GM18951 (cell line): ENCODE measurements at regions not wholly inside any gene's neighbourhood (a gene's known extent, or its start where the extent isn't known, plus 50 kb on each side); places are given as distances from the start of the nearest gene placed in this dataset.

Experiments used
- POLR2A ChIP-seq: IDR thresholded peaks from 4 replicates; pipeline ENCODE4 v1.6.1; 2011; ENCODE audit warnings: mild to moderate bottlenecking; ENCODE audit not compliant: insufficient read length, insufficient read depth; ENCODE audit errors: extremely low read depth
- in situ Hi-C: fragments of 300-500 bp; cut with MboI; formaldehyde crosslinking; loops from one replicate; pipeline ENCODE4 v1.12.0; 2022; ENCODE audit warnings: low sequenced_read_pairs, mixed read lengths, inconsistent platforms; ENCODE audit not compliant: unreplicated experiment

- in situ Hi-C loops: no loop called here
- no peak for TF ChIP-seq POLR2A
These were observed 210.9 kb upstream of the OSR1 start for GRCh38 chr2:19569300-19569791.

GRCh38 chr2:19568809-19569208 lies 210.4 kb upstream of the OSR1 start:
- in situ Hi-C loops: no loop called here
- TF ChIP-seq POLR2A: no peak

- TF ChIP-seq POLR2A: no peak
- in situ Hi-C loops: no loop called here
These were observed 202.4 kb upstream of the OSR1 start for GRCh38 chr2:19560785-19561184.

GRCh38 chr2:19559596-19560240 lies 201.3 kb upstream of the OSR1 start:
- in situ Hi-C loops: no loop called here
- TF ChIP-seq POLR2A: no peak

GRCh38 chr2:19556648-19557047 lies 198.2 kb upstream of the OSR1 start:
- in situ Hi-C loops: no loop called here
- TF ChIP-seq POLR2A: no peak

- no peak for TF ChIP-seq POLR2A
- in situ Hi-C loops: no loop called here
These were observed 196.1 kb upstream of the OSR1 start for GRCh38 chr2:19554520-19554919.

GRCh38 chr2:19552270-19552669 lies 193.8 kb upstream of the OSR1 start:
- TF ChIP-seq POLR2A: no peak
- in situ Hi-C loops: no loop called here

GRCh38 chr2:19550750-19551149 lies 192.3 kb upstream of the OSR1 start:
- in situ Hi-C loops: no loop called here
- TF ChIP-seq POLR2A: no peak

GRCh38 chr2:19549821-19550220 lies 191.4 kb upstream of the OSR1 start:
- in situ Hi-C loops: no loop called here
- no peak for TF ChIP-seq POLR2A

GRCh38 chr2:19548116-19548515 lies 189.7 kb upstream of the OSR1 start:
- TF ChIP-seq POLR2A: no peak
- in situ Hi-C loops: no loop called here

- TF ChIP-seq POLR2A: no peak
- in situ Hi-C loops: no loop called here
These were observed 188.9 kb upstream of the OSR1 start for GRCh38 chr2:19547321-19547720.

- in situ Hi-C loops: no loop called here
- TF ChIP-seq POLR2A: no peak
These were observed 187.1 kb upstream of the OSR1 start for GRCh38 chr2:19545507-19545906.

- in situ Hi-C loops: no loop called here
- no peak for TF ChIP-seq POLR2A
These were observed 185.4 kb upstream of the OSR1 start for GRCh38 chr2:19543663-19544383.
